GM21423 (cell line): ENCODE measurements at regions not wholly inside any gene's neighbourhood (a gene's known extent, or its start where the extent isn't known, plus 50 kb on each side); places are given as distances from the start of the nearest gene placed in this dataset.
"Not testable (repeated sequence)": the region's sequence is repeated elsewhere in the genome, so short reads cannot be mapped to it uniquely, and the experiment has no call there.

Experiments used
- ATAC-seq: cut with Tn5 transposase; IDR thresholded peaks from one replicate; pipeline ENCODE4 v1.9.1; 2021; ENCODE audit warnings: mild to moderate bottlenecking, moderate library complexity; ENCODE audit not compliant: unreplicated experiment

- ATAC-seq = no peak
Observed at GRCh38 chr5:121426153-121426552, 425.5 kb upstream of the FTMT start.

GRCh38 chr5:121429761-121430160 is 421.9 kb upstream of the FTMT start:
- ATAC-seq = no peak

GRCh38 chr5:121430538-121430937 is 421.1 kb upstream of the FTMT start:
- no peak for ATAC-seq

- ATAC-seq = no peak
Observed at GRCh38 chr5:121445511-121445910, 406.2 kb upstream of the FTMT start.

GRCh38 chr5:121462441-121462840 is 389.2 kb upstream of the FTMT start:
- no peak for ATAC-seq

- ATAC-seq = not testable (repeated sequence)
Observed at GRCh38 chr5:121471222-121471621, 380.5 kb upstream of the FTMT start.

- ATAC-seq = no peak
Observed at GRCh38 chr5:121478636-121479035, 373.0 kb upstream of the FTMT start.

- no peak for ATAC-seq
Observed at GRCh38 chr5:121479337-121479736, 372.3 kb upstream of the FTMT start.

- ATAC-seq = no peak
Observed at GRCh38 chr5:121485281-121485680, 366.4 kb upstream of the FTMT start.

- not testable (repeated sequence) for ATAC-seq
Observed at GRCh38 chr5:121485999-121486398, 365.7 kb upstream of the FTMT start.

- ATAC-seq = no peak
Observed at GRCh38 chr5:121489972-121490371, 361.7 kb upstream of the FTMT start.

GRCh38 chr5:121497176-121497575 is 354.5 kb upstream of the FTMT start:
- no peak for ATAC-seq

GRCh38 chr5:121500310-121500709 is 351.4 kb upstream of the FTMT start:
- ATAC-seq = no peak

- no peak for ATAC-seq
Observed at GRCh38 chr5:121503111-121503840, 348.4 kb upstream of the FTMT start.

GRCh38 chr5:121516997-121517396 is 334.7 kb upstream of the FTMT start:
- no peak for ATAC-seq

- ATAC-seq = no peak
Observed at GRCh38 chr5:121525706-121526105, 326.0 kb upstream of the FTMT start.

GRCh38 chr5:121526908-121527307 is 324.8 kb upstream of the FTMT start:
- no peak for ATAC-seq

- ATAC-seq = no peak
Observed at GRCh38 chr5:121533814-121534213, 317.9 kb upstream of the FTMT start.

- ATAC-seq = no peak
Observed at GRCh38 chr5:121550989-121551388, 300.7 kb upstream of the FTMT start.

- ATAC-seq = no peak
Observed at GRCh38 chr5:121559832-121560231, 291.9 kb upstream of the FTMT start.

- no peak for ATAC-seq
Observed at GRCh38 chr5:121572061-121572460, 279.6 kb upstream of the FTMT start.

- no peak for ATAC-seq
Observed at GRCh38 chr5:121573721-121574382, 277.8 kb upstream of the FTMT start.

GRCh38 chr5:121581588-121581987 is 270.1 kb upstream of the FTMT start:
- no peak for ATAC-seq
